ENCODE measurements at regions not wholly inside any gene's neighbourhood (a gene's known extent, or its start where the extent isn't known, plus 50 kb on each side); places are given as distances from the start of the nearest gene placed in this dataset.

GRCh38 chr15:85847031-85847430 lies 52.3 kb upstream of the KLHL25 start:
- DNase-seq (ENCODE audit: low read depth), result no peak

- no peak for DNase-seq (ENCODE audit: low read depth)
Measured at GRCh38 chr15:85849946-85850345, 55.2 kb upstream of the KLHL25 start.

DNA sequence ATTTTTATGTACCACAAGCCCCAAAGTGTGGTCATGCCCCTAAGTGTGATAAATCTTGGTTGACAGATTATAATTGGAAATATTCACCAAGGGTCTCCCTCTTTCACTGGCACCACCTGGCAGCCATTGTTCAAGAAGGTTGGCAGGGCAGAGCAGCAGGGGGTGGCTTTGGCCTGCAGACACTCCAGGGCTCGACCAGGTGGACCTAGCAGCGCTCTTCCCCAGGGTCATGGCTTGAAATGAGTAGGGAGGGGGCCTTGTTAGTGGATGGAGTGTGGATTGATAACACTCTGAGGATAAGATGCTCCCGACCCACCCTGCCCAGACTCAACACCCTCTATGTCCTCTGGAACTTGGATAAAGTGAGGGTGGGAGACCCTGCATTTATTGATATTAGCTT lies 58.2 kb upstream of the KLHL25 start:
- DNase-seq (ENCODE audit: low read depth), result no peak

- DNase-seq (ENCODE audit: low read depth), result peak; percentile 65
Measured at GRCh38 chr15:85854345-85855097, 59.8 kb upstream of the KLHL25 start.

DNA sequence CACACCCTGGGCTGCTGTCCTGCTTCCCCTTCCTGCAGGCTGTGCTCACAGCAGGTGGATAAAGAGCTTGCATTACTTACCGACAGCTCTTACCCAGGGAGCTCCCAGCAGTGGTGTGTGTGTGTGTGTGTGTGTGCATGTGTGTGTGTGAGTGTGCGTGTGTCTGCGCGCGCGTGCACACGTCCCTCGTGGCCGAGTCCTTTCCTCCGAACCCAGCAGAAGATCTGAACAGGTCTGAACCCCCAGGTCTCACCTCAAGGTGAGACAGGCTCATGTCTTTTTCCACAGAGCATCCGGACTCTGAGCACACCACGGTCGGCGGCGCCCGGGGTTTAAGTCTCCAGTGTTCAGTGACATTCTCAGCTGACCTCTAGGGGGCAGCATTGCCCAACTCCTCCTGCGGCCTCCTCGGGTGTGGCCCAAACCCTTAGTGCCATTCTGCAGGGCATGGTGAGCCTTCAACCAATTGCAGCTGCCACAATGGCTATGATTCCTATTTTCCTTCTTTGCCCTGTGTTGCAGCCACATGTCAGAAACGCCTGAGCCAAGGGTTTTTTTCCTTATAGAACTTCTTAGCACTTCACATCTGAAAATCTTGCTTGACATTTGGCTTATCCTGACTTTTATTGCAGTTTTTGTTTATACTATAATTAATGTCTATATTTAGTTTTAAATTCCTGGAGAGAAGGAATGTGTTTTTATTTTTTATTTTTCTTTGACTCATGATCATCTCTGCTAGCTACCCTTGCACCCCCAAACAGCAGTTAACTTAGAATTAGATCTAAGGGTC lies 64.1 kb upstream of the KLHL25 start:
- peak; percentile 79 for DNase-seq (ENCODE audit: low read depth)

DNA sequence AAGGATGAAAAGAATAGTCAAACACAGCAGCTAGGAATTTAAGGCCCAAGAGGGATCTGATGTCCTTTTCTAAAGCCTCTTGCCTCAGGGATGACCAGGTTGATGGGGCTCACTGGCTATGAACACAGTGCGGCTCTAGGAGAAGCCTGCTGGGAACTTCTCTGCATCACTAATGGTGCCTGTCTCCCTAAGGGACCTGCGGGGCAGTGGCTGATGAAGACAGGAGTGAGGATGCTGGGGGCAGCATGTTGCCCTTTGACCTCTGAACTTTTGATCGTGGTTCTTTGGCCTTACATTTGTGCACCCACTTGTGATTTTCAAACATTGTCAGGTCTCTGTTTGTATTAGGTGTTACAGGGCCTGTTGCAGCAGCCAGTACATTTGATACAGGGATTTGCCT lies 64.9 kb upstream of the KLHL25 start:
- no peak for DNase-seq (ENCODE audit: low read depth)

- no peak for DNase-seq (ENCODE audit: low read depth)
Measured at GRCh38 chr15:85860394-85861161, 65.9 kb upstream of the KLHL25 start.

- peak; percentile 50 for DNase-seq (ENCODE audit: low read depth)
Measured at GRCh38 chr15:85865070-85865684, 70.5 kb upstream of the KLHL25 start.

- no peak for DNase-seq (ENCODE audit: low read depth)
Measured at GRCh38 chr15:85867250-85867649, 72.5 kb upstream of the KLHL25 start.

- no peak for DNase-seq (ENCODE audit: low read depth)
Measured at GRCh38 chr15:85869124-85869523, 74.4 kb upstream of the KLHL25 start.

- peak; percentile 67 for DNase-seq (ENCODE audit: low read depth)
Measured at GRCh38 chr15:85870216-85871014, 75.7 kb upstream of the KLHL25 start.

GRCh38 chr15:85871545-85871944 lies 76.8 kb upstream of the KLHL25 start:
- no peak for DNase-seq (ENCODE audit: low read depth)

- peak; percentile 53 for DNase-seq (ENCODE audit: low read depth)
Measured at GRCh38 chr15:85872125-85872524, 77.4 kb upstream of the KLHL25 start.

DNA sequence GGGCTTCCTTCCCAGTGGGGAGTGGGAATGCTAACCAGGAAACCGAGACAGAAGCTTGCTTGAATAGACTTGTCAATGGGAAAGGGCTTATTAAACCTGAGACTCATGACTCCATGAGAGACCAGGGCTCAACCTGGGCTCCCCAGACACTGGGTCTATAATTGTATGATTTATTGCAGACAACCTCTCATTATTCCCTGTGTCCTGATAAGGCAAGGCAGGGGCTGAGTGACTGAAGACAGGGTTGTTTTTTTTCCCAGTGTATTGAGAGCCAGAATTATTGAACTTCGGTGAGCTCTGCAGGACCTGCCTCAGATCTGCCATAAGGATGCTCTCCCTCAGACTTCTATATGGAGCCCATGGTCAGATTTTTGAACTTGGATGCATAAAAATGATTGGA lies 79.5 kb upstream of the KLHL25 start:
- DNase-seq (ENCODE audit: low read depth), result no peak

DNA sequence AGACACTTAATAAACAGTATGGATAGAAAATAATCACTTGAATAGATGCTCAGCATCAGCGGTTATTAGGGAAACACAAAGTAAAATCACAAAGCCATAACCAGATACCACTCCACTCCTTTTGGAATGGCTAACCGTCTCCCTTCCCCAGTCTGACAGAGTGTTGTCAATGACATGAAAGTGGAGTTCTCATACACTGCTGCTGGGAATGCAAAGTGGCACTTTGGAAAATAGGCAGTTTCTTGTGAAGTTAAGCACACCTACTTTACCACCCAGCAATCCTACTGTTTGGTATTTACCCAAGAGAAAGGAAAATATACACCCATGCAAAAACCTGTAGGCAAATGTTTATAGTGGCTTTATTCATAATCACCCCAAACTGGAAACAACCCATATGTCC lies 81.0 kb upstream of the KLHL25 start:
- DNase-seq (ENCODE audit: low read depth), result no peak

DNA sequence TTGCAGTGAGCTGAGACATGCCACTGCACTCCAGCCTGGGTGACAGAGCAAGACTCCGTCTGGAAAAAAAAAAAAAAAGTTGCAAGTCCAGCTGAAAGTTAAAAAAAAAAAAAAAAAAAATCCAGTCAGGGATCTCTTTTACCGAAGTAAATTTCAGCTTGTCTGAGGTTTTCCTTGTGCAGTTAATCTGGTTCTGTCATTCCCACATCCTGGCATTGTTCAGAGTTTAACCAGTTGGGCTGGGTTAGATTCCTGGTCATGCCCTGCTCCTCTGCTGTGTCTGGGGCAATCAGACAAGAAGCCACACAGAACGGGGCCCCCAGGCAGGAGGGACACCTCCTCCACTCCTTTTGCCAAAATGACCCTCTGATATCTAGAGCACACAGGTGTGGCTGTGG lies 84.1 kb upstream of the KLHL25 start:
- DNase-seq (ENCODE audit: low read depth), result peak; percentile 86

- peak; percentile 95 for DNase-seq (ENCODE audit: low read depth)
Measured at GRCh38 chr15:85879334-85880163, 84.8 kb upstream of the KLHL25 start.

DNA sequence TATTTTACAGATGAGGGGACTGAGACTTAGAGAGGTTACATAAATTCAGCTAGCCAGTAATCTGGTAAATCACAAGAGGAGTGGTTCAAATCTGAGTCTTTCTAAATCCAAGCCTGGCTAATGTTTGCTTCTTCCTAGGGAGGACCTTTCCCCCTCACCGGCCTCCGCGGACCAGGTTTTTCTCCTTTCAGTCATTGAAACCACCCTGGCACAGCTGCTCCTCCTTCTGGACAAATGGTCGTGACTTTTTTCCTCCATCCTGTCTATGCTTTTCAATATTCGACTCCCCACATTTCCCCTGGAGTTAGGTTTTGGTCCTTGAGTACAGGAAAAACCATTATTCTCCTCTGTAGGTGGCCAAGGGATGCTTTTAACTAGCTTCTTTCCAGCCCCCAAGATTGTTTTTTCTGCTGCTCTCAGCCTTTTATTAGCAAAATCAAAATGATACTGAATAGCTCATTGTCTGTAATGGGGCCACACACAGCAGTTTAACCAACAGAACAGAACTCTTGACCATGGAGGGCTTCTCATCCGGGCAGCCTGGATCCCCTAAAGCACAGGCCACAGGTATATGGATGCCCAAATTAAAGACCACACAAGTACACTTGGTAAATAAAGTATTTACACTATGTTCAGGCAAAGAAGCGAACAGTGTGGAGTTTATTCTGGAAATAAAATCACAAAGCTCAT lies 85.9 kb upstream of the KLHL25 start:
- DNase-seq (ENCODE audit: low read depth), result peak; percentile 46

DNA sequence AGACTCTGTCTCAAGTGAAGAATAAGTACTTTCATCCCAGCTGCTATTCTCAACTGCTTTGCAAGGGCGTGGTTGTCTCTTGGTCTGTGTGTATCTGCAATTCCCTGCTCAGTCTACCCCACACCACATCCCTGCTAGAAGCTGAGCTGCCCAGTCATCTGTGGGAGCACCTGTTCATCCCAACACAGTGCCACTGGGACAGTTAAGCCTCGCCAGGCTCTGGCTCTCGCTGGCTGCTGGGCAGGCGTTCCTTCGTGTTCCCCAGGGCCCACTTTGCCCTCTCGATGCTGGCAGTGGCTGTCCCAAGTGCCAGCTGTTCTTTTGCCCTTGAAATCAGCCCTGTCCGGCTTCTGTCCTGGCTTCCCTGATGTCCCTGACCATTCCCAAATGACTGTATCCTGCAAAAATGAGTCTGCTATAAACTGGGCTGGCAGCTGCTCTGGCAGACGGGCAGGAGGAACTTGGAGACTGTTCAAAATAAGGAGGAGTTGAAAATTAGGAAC lies 91.6 kb upstream of the KLHL25 start:
- peak; percentile 97 for DNase-seq (ENCODE audit: low read depth)
